Kidney epithelial cell (primary cell): ENCODE measurements at regions not wholly inside any gene's neighbourhood (a gene's known extent, or its start where the extent isn't known, plus 50 kb on each side); places are given as distances from the start of the nearest gene placed in this dataset.
A peak's percentile ranks its signal among the peaks of the same experiment; 100 is the strongest.

Experiments
- DNase-seq: peaks from one replicate; pipeline ENCODE4 v3.0.0-alpha.2; 2010; ENCODE audit warnings: low read depth
- H3K27me3 ChIP-seq: 2 replicates; pipeline ENCODE4 v1.6.0; 2011; ENCODE audit warnings: low read length; ENCODE audit not compliant: control insufficient read depth, insufficient read depth
- H3K36me3 ChIP-seq: 2 replicates; pipeline ENCODE4 v1.5.1; 2011; ENCODE audit warnings: low read length; ENCODE audit not compliant: control insufficient read depth, insufficient read depth
- H3K4me3 ChIP-seq: 2 replicates; pipeline ENCODE4 v1.5.1; 2011; ENCODE audit warnings: low read depth, mild to moderate bottlenecking, control low read depth, low read length
- CTCF ChIP-seq: IDR thresholded peaks from 2 replicates; pipeline ENCODE4 v1.5.1; 2011; ENCODE audit warnings: mild to moderate bottlenecking, moderate library complexity, low read length, control low read depth, inconsistent platforms; ENCODE audit not compliant: insufficient read depth, poor library complexity, severe bottlenecking

DNA sequence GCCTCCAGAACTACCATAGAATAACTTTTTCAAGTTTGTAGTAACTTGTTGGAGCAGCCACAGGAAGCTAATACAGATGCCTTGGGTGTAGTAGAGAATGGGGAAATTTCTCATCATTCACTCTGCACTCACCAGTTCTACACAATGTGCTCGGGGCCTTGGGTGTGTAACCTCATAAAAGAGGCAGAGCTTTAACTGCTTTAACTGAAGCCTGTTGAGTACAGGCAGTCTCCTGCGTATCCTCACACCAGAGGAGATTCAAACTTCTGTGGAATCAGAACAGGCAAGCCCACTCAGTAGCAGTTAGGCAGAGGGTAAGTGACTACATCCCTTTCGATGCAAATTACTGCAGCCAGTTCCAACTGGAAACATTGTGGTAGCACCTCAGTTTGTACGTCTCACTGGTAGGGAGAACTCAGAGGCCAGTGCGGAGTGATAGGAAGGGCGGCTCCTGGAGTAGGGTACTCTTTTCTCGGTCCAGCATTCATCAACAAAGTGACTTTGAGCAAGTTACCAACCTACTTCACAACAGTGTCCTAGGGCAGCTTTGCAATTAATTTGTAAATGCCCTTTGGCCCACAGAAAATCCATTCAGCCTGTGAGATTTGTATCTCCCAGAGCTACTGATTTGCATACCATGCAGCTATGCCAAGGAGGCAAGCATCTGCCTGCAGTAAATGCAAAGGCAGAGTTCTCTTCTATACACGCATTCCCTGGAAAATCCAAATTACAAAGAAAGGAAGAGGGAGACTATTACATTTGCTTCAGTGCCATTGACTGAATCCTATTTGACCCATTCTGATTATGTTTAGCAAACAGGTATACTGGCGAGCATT lies 904.3 kb downstream of the DIAPH3 start:
- H3K4me3 ChIP-seq, result no peak overlapping the region
- no peaks in the 10 kb centered on the region for H3K36me3 ChIP-seq
- TF ChIP-seq CTCF, result no peak
- H3K27me3 ChIP-seq, result no peaks in the 10 kb centered on the region
- no peak for DNase-seq

DNA sequence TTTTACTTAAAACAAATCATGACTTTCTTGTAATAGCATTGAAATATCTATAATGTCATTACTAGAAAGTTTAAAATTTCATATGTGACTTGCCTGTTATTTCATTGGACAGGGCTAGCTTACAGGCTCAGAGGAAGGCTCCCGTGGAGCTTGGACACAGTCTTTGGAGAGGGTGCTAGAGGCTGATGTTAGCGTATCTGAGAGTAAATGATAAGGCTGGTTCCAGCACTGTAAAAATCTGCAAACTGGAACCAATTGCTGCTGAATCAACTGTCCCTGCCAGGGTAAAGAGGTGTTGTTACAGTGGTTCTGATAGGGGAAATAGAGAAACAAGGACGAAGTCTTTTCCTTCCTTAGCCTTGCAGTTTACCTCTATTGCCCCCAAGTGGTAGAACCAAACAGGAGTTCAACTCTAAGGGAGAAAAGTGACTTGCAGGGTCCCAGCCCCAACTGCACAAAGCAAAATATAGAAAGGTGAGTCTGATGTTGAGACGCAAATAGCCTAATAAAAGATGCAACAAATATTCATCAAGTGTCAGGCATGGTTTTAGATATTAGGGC lies 901.7 kb downstream of the DIAPH3 start:
- Histone ChIP-seq H3K27me3 (no peaks in the 10 kb centered on the region), H3K4me3 (no peak overlapping the region), H3K36me3 (no peaks in the 10 kb centered on the region)
- peak; percentile 28 for TF ChIP-seq CTCF
- no peak for DNase-seq

- H3K36me3 ChIP-seq, result no peaks in the 10 kb centered on the region
- H3K4me3 ChIP-seq, result no peak overlapping the region
- TF ChIP-seq CTCF, result no peak
- no peaks in the 10 kb centered on the region for H3K27me3 ChIP-seq
- DNase-seq, result no peak
These were observed 900.2 kb downstream of the DIAPH3 start for GRCh38 chr13:59263531-59263930.

- H3K4me3 ChIP-seq, result no peak overlapping the region
- no peaks in the 10 kb centered on the region for H3K27me3 ChIP-seq
- no peak for TF ChIP-seq CTCF
- no peak for DNase-seq
- H3K36me3 ChIP-seq, result no peaks in the 10 kb centered on the region
These were observed 897.2 kb downstream of the DIAPH3 start for GRCh38 chr13:59266478-59267063.

DNA sequence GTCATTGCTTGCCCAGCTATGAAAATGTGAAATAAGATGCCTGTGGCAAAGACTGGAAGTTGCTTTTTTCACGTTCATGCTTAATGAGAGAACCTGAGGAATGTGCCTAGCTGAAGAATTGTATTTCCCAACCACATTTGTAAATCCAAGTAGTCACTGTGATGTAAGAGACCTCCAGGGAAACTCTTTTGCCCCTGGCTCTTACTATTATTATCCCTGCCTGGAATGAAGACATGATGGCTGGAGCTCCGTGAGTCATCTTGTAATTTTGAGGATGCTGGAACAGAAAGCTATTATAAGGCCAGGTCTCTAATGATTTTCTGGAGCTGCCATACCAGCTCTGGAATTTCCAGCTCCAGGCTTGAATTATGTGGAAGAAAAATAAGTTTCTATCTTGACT lies 894.3 kb downstream of the DIAPH3 start:
- no peak overlapping the region for H3K4me3 ChIP-seq
- DNase-seq, result peak; percentile 62
- no peaks in the 10 kb centered on the region for H3K36me3 ChIP-seq
- H3K27me3 ChIP-seq, result no peaks in the 10 kb centered on the region
- TF ChIP-seq CTCF, result no peak

GRCh38 chr13:59270327-59270726 lies 893.4 kb downstream of the DIAPH3 start:
- Histone ChIP-seq H3K36me3 (no peaks in the 10 kb centered on the region), H3K4me3 (no peak overlapping the region), H3K27me3 (no peaks in the 10 kb centered on the region)
- no peak for DNase-seq
- TF ChIP-seq CTCF, result no peak
